HEK293 (cell line): ENCODE measurements at regions not wholly inside any gene's neighbourhood (a gene's known extent, or its start where the extent isn't known, plus 50 kb on each side); places are given as distances from the start of the nearest gene placed in this dataset.

ENCODE experiments used
- ATF2 ChIP-seq: fragments of 450-650 bp; formaldehyde crosslinking; IDR thresholded peaks from 2 replicates; pipeline ENCODE4 v1.5.1; 2016; ENCODE audit warnings: missing biosample characterization, missing genetic modification characterization, low read depth
- CTCF ChIP-seq: fragments of 450-650 bp; formaldehyde crosslinking; IDR thresholded peaks from 2 replicates; pipeline ENCODE4 v1.5.1; 2016; ENCODE audit warnings: missing biosample characterization, missing genetic modification characterization
- KLF1 ChIP-seq: fragments of 450-650 bp; formaldehyde crosslinking; IDR thresholded peaks from 2 replicates; pipeline ENCODE4 v1.5.1; 2016; ENCODE audit warnings: missing biosample characterization, missing genetic modification characterization
- MZF1 ChIP-seq: fragments of 450-650 bp; formaldehyde crosslinking; IDR thresholded peaks from 2 replicates; pipeline ENCODE4 v1.5.1; 2017; ENCODE audit warnings: missing biosample characterization, missing genetic modification characterization, borderline replicate concordance
- ZBTB1 ChIP-seq: fragments of 450-650 bp; formaldehyde crosslinking; IDR thresholded peaks from 2 replicates; pipeline ENCODE4 v1.5.1; 2016; ENCODE audit warnings: missing biosample characterization, missing genetic modification characterization
- ZBTB7A ChIP-seq: fragments of 450-650 bp; formaldehyde crosslinking; IDR thresholded peaks from 2 replicates; pipeline ENCODE4 v1.5.1; 2016; ENCODE audit warnings: low read depth, missing biosample characterization, missing genetic modification characterization
- ZNF214 ChIP-seq: fragments of 450-650 bp; formaldehyde crosslinking; IDR thresholded peaks from 2 replicates; pipeline ENCODE4 v1.5.1; 2017; ENCODE audit warnings: missing biosample characterization, mild to moderate bottlenecking, missing genetic modification characterization, borderline replicate concordance
- ZNF24 ChIP-seq: fragments of 450-650 bp; formaldehyde crosslinking; IDR thresholded peaks from 2 replicates; pipeline ENCODE4 v1.5.1; 2016; ENCODE audit warnings: missing biosample characterization, missing genetic modification characterization
- ZNF266 ChIP-seq: fragments of 450-650 bp; formaldehyde crosslinking; IDR thresholded peaks from 2 replicates; pipeline ENCODE4 v1.5.1; 2016; ENCODE audit warnings: missing biosample characterization, missing genetic modification characterization, low read depth
- ZNF404 ChIP-seq: fragments of 450-650 bp; formaldehyde crosslinking; IDR thresholded peaks from 2 replicates; pipeline ENCODE4 v1.5.1; 2017; ENCODE audit warnings: missing biosample characterization, missing genetic modification characterization
- ZNF792 ChIP-seq: fragments of 450-650 bp; formaldehyde crosslinking; IDR thresholded peaks from 2 replicates; pipeline ENCODE4 v1.5.1; 2016; ENCODE audit warnings: missing biosample characterization, missing genetic modification characterization

- no peak for TF ChIP-seq CTCF
- TF ChIP-seq ZBTB1 (tag by site-specific recombination), result no peak
- no peak for TF ChIP-seq ZNF214 (tag by site-specific recombination)
- TF ChIP-seq ATF2 (tag by site-specific recombination), result no peak
- TF ChIP-seq ZNF24, result no peak
- TF ChIP-seq ZNF792 (tag by site-specific recombination), result no peak
- no peak for TF ChIP-seq MZF1 (tag by site-specific recombination)
- no peak for TF ChIP-seq KLF1 (tag by site-specific recombination)
- TF ChIP-seq ZBTB7A (tag by site-specific recombination), result no peak
- no peak for TF ChIP-seq ZNF266 (tag by site-specific recombination)
- TF ChIP-seq ZNF404, result no peak
Measured at GRCh38 chr9:81125446-81126092, 563.8 kb downstream of the TLE1 start.
